ENCODE measurements at regions not wholly inside any gene's neighbourhood (a gene's known extent, or its start where the extent isn't known, plus 50 kb on each side); places are given as distances from the start of the nearest gene placed in this dataset.

DNA sequence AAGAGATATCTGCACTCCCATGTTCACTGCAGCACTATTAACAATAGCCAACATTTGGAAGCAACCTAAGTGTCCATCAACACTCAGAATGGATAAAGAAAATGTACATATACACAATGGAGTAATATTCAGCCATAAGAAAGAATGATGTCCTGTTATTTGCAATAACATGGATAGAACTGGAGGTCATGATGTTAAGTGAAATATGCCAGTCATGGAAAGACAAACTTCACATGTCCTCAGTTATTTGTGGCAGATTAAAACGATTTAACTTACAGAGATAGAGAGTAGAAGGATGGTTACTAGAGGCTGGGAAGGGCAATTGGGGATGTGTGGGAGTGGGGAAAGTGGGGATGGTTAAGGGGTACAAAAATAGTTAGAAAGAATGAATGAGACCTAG lies 110.3 kb upstream of the PCSK5 start (continued):
- TF ChIP-seq, protein P1, sequence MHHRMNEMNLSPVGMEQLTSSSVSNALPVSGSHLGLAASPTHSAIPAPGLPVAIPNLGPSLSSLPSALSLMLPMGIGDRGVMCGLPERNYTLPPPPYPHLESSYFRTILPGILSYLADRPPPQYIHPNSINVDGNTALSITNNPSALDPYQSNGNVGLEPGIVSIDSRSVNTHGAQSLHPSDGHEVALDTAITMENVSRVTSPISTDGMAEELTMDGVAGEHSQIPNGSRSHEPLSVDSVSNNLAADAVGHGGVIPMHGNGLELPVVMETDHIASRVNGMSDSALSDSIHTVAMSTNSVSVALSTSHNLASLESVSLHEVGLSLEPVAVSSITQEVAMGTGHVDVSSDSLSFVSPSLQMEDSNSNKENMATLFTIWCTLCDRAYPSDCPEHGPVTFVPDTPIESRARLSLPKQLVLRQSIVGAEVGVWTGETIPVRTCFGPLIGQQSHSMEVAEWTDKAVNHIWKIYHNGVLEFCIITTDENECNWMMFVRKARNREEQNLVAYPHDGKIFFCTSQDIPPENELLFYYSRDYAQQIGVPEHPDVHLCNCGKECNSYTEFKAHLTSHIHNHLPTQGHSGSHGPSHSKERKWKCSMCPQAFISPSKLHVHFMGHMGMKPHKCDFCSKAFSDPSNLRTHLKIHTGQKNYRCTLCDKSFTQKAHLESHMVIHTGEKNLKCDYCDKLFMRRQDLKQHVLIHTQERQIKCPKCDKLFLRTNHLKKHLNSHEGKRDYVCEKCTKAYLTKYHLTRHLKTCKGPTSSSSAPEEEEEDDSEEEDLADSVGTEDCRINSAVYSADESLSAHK (tag by site-specific recombination; IDR thresholded peaks at IDR 0.05): no peak
- no peak for TF ChIP-seq ZNF416 (tag by site-specific recombination; IDR thresholded peaks at IDR 0.05)
- TF ChIP-seq GLI4 (tag by site-specific recombination; IDR thresholded peaks at IDR 0.05): no peak
- TF ChIP-seq ZNF747 (tag by site-specific recombination; IDR thresholded peaks at IDR 0.05): no peak
- TF ChIP-seq SCRT2 (tag by site-specific recombination; IDR thresholded peaks at IDR 0.05): no peak
- no peak for TF ChIP-seq ZXDB (tag by site-specific recombination; IDR thresholded peaks at IDR 0.05)
- no peak for TF ChIP-seq ZNF112 (tag by site-specific recombination; IDR thresholded peaks at IDR 0.05)
- no peak for TF ChIP-seq ZNF76 (tag by site-specific recombination; IDR thresholded peaks at IDR 0.05; ENCODE audit: borderline replicate concordance, low read depth)
- TF ChIP-seq TRIM28 (IDR thresholded peaks at IDR 0.05; ENCODE audit: borderline replicate concordance, low read length): no peak

DNA sequence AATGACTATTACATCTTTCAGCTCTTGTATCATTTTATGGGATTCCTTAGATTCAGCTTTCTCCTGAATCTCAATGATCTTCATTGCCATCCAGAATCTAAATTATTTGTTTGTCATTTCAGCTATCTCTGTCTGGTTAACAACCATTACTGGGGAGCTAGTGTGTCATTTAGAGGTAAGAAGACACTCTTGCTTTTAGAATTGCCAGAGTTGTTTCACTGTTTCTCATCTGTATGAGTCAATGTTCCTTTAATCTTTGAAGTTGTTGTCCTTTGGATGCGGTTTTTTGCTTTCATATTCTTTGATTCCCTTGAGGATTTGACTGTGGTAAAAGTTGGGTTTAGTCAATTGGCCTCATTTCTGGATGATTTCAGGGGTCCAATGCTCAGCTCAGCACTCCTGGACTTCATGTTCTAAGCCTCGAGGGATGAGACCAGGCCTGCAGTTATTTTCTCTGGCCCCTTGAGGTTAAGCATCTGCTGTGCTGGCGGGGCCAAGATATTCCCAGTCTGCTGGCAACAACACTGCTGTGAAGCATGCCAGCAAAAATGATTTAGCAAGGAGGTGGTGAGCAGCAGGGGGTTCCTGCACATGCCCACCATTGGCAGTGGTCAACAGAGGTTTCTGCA lies 102.4 kb upstream of the PCSK5 start:
- ChIA-PET POLR2A (no interaction called here), CTCF (interaction anchor here (0.5 to 0.7 kb wide), 2 partner anchors 68 to 187 kb away, joined by 3 read pairs; no protein-coding TSS in a partner anchor)
- H3K27ac ChIP-seq (ENCODE audit: extremely low read depth, low read depth, low read length): no peak overlapping the region
- no peak for TF ChIP-seq ZNF626 (tag by site-specific recombination; IDR thresholded peaks at IDR 0.05)
- TF ChIP-seq ZNF302 (tag by site-specific recombination; IDR thresholded peaks at IDR 0.05; ENCODE audit: low read depth): no peak
- no peak for TF ChIP-seq ZNF747 (tag by site-specific recombination; IDR thresholded peaks at IDR 0.05)
- TF ChIP-seq ZNF121 (tag by site-specific recombination; IDR thresholded peaks at IDR 0.05): no peak
- TF ChIP-seq ZNF175 (tag by site-specific recombination; IDR thresholded peaks at IDR 0.05): no peak
- TF ChIP-seq, protein P2, sequence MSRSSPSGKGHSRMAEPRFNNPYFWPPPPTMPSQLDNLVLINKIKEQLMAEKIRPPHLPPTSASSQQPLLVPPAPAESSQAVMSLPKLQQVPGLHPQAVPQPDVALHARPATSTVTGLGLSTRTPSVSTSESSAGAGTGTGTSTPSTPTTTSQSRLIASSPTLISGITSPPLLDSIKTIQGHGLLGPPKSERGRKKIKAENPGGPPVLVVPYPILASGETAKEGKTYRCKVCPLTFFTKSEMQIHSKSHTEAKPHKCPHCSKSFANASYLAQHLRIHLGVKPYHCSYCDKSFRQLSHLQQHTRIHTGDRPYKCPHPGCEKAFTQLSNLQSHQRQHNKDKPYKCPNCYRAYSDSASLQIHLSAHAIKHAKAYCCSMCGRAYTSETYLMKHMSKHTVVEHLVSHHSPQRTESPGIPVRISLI (tag by site-specific recombination; IDR thresholded peaks at IDR 0.05): no peak
- TF ChIP-seq ZNF311 (tag by site-specific recombination; IDR thresholded peaks at IDR 0.05; ENCODE audit: borderline replicate concordance): no peak
- no peak for TF ChIP-seq KLF9 (tag by site-specific recombination; IDR thresholded peaks at IDR 0.05; ENCODE audit: low read depth)
- TF ChIP-seq ZSCAN23 (tag by site-specific recombination; IDR thresholded peaks at IDR 0.05): no peak
- no peak for TF ChIP-seq ZNF530 (tag by site-specific recombination; IDR thresholded peaks at IDR 0.05; ENCODE audit: low read depth)
- TF ChIP-seq HOXA7 (CRISPR knock-in tag; IDR thresholded peaks at IDR 0.05; ENCODE audit: borderline replicate concordance): no peak
- TF ChIP-seq ZNF571 (tag by site-specific recombination; IDR thresholded peaks at IDR 0.05): no peak
- no peak for TF ChIP-seq ZNF19 (tag by site-specific recombination; IDR thresholded peaks at IDR 0.05; ENCODE audit: low read depth)
- no peak for TF ChIP-seq OSR2 (tag by site-specific recombination; IDR thresholded peaks at IDR 0.05)
- TF ChIP-seq ZNF214 (tag by site-specific recombination; IDR thresholded peaks at IDR 0.05; ENCODE audit: borderline replicate concordance): no peak
- TF ChIP-seq ZNF211 (tag by site-specific recombination; IDR thresholded peaks at IDR 0.05; ENCODE audit: low read depth): no peak
- no peak for TF ChIP-seq FEZF1 (tag by site-specific recombination; IDR thresholded peaks at IDR 0.05)
- no peak for TF ChIP-seq ZNF791 (tag by site-specific recombination; IDR thresholded peaks at IDR 0.05)
- no peak for TF ChIP-seq ZFP3 (tag by site-specific recombination; IDR thresholded peaks at IDR 0.05; ENCODE audit: low read depth)
- no peak for TF ChIP-seq ZNF707 (tag by site-specific recombination; IDR thresholded peaks at IDR 0.05)
- H3K4me3 ChIP-seq (ENCODE audit: low read depth, low read length): no peak overlapping the region
- no peaks in the 10 kb centered on the region for H3K9me3 ChIP-seq (ENCODE audit: control insufficient read depth, insufficient read depth, low read depth, low read length)
- no peaks in the 10 kb centered on the region for H3K36me3 ChIP-seq (ENCODE audit: control insufficient read depth in 2 of 2, insufficient read depth in 1 of 2, low read length in 2 of 2)
- H3K4me1 ChIP-seq (ENCODE audit: control insufficient read depth, insufficient read depth, low read length): no peaks in the 10 kb centered on the region

All from HEK293 (cell line).